Progenitor cell of endocrine pancreas (in vitro differentiated cells): ENCODE measurements at regions not wholly inside any gene's neighbourhood (a gene's known extent, or its start where the extent isn't known, plus 50 kb on each side); places are given as distances from the start of the nearest gene placed in this dataset.

ENCODE experiments used
- DNase-seq: peaks from one replicate; pipeline ENCODE4 v3.0.0; 2021; ENCODE audit warnings: low spot score; ENCODE audit not compliant: unreplicated experiment
- H3K27ac Mint-ChIP-seq: 2 replicates; pipeline ENCODE4 v1.8.0; 2021; ENCODE audit warnings: mild to moderate bottlenecking, moderate library complexity, mixed read lengths
- H3K27me3 Mint-ChIP-seq: 2 replicates; pipeline ENCODE4 v1.8.0; 2021; ENCODE audit warnings: mixed read lengths
- H3K36me3 Mint-ChIP-seq: 2 replicates; pipeline ENCODE4 v1.8.0; 2022; ENCODE audit warnings: mixed read lengths; ENCODE audit not compliant: insufficient read depth
- H3K4me1 Mint-ChIP-seq: 2 replicates; pipeline ENCODE4 v1.8.0; 2021; ENCODE audit warnings: low read depth, mixed read lengths
- H3K4me3 Mint-ChIP-seq: 2 replicates; pipeline ENCODE4 v1.8.0; 2021; ENCODE audit warnings: low read depth, mild to moderate bottlenecking, moderate library complexity, mixed read lengths
- H3K9me3 Mint-ChIP-seq: 2 replicates; pipeline ENCODE4 v1.8.0; 2021; ENCODE audit warnings: low read depth, mixed read lengths
- TF ChIP-seq, protein P1 (sequence below): fragments of 200-600 bp; sonication (generic); IDR thresholded peaks from one replicate; pipeline ENCODE4 v1.5.0; 2021; ENCODE audit warnings: antibody characterized with exemption, mild to moderate bottlenecking; ENCODE audit not compliant: unreplicated experiment

DNA sequence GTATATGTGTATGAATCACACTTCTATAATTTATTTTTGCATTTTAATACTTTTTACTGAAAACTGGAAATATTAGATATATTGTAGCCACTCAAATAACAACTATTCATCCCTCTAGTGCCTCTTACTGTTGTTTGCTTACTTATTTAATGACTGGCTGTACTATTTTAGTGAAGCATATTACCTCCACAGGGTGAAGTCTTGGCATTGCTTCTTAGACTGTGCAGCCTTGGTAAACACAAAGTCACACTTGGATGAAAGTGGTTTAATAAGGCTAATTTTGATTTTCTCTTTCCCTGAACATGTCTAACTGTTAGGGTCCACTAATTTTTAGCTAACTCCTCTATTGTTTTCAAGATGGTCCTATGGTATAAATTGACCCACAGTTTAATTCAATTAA lies 1043.2 kb upstream of the ADGRB3 start:
- H3K36me3 Mint-ChIP-seq, result no peaks in the 10 kb centered on the region
- no peak for DNase-seq
- no peaks in the 10 kb centered on the region for H3K4me1 Mint-ChIP-seq
- H3K4me3 Mint-ChIP-seq, result no peak overlapping the region
- H3K9me3 Mint-ChIP-seq, result peaks cover 4% of the 10 kb centered on the region
- TF ChIP-seq, protein P1, sequence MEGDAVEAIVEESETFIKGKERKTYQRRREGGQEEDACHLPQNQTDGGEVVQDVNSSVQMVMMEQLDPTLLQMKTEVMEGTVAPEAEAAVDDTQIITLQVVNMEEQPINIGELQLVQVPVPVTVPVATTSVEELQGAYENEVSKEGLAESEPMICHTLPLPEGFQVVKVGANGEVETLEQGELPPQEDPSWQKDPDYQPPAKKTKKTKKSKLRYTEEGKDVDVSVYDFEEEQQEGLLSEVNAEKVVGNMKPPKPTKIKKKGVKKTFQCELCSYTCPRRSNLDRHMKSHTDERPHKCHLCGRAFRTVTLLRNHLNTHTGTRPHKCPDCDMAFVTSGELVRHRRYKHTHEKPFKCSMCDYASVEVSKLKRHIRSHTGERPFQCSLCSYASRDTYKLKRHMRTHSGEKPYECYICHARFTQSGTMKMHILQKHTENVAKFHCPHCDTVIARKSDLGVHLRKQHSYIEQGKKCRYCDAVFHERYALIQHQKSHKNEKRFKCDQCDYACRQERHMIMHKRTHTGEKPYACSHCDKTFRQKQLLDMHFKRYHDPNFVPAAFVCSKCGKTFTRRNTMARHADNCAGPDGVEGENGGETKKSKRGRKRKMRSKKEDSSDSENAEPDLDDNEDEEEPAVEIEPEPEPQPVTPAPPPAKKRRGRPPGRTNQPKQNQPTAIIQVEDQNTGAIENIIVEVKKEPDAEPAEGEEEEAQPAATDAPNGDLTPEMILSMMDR, result no peak
- no peak overlapping the region for H3K27ac Mint-ChIP-seq
- no peaks in the 10 kb centered on the region for H3K27me3 Mint-ChIP-seq

DNA sequence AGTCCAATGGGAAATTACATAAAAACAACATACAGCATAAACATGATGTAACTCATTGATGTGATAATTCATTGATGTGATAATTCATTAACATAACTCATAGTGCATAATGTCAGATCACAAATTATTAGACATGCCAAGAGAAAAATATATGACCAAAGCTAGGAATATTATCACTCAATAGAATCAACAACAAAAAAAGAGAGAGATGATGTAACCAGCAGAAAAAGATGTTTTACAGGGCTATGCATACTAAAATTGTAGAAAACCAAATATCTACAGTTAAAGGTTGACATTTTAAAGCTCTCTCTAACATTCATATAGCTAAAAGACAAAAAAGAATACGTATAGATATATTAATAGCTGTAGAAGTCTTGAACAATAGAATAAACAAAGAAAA lies 1067.2 kb upstream of the ADGRB3 start:
- Mint-ChIP-seq H3K36me3 (no peaks in the 10 kb centered on the region), H3K27ac (no peak overlapping the region), H3K4me3 (no peak overlapping the region), H3K9me3 (peaks cover 7% of the 10 kb centered on the region), H3K27me3 (no peaks in the 10 kb centered on the region), H3K4me1 (no peaks in the 10 kb centered on the region)
- TF ChIP-seq, protein P1, result no peak
- DNase-seq, result no peak

DNA sequence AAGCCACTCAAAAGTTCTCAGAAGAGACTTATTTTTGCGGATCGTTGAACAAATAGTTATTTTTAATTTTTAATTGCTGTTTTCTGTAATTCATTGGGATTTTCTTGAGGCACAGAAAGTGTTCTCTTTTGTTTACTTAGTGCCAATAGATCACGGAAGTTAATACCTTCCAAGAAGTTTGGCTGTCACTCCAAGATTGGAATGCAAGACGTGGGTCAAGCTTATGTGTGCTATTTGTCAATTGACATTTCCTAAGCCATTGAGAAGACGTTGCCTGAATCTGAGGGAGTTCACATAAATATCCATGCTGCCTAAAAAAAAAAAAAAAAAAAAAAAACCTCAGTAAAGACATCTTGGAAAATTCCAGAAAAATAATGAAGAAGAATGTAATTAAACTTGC lies 1071.4 kb upstream of the ADGRB3 start:
- Mint-ChIP-seq H3K27me3 (no peaks in the 10 kb centered on the region), H3K4me1 (no peaks in the 10 kb centered on the region), H3K9me3 (no peaks in the 10 kb centered on the region), H3K27ac (no peak overlapping the region), H3K4me3 (no peak overlapping the region), H3K36me3 (no peaks in the 10 kb centered on the region)
- TF ChIP-seq, protein P1, result no peak
- no peak for DNase-seq

DNA sequence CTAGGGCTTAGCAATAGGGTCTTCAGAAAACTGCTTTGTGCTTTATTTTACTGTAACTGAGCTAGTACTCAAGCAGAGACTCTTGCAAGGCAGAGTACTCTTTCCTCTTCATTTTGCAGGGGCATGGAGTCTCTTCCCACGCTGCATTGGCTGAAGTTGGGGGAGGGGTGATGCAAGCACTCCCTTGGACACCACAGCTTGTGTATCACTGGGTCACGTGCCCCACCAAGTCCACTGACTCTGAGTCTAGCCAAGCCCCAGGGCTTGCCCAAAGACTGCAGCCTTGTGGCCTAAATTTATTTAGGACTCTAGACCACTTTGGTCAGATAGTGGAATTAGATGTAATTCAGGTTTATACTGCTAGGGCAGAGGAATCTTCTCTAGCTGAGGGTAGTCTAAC lies 1075.0 kb upstream of the ADGRB3 start:
- no peak overlapping the region for H3K4me3 Mint-ChIP-seq

DNA sequence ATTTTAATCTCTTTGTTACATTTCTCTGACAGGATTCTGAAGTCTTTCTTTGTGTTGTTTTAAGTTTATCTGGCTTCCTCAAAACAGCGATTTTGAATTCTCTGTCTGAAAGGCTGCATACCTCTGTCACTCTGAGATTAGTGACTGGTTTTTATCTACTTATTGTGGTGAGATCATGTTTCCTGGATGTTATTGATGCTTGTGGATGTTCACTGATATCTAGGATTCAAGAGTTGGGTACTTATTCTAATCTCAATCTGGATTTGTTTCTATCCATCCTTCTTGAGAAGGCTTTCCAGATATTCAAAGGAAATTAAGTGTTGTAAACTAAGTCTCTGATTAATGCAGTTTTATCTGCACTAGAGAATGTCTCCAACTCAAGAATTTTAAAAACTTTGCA lies 1076.1 kb upstream of the ADGRB3 start:
- DNase-seq, result no peak
- Mint-ChIP-seq H3K9me3 (peaks cover 14% of the 10 kb centered on the region), H3K4me3 (no peak overlapping the region), H3K4me1 (no peaks in the 10 kb centered on the region), H3K27me3 (no peaks in the 10 kb centered on the region), H3K36me3 (no peaks in the 10 kb centered on the region), H3K27ac (no peak overlapping the region)
- TF ChIP-seq, protein P1, result no peak

More for the DNA sequence above, 1075.0 kb upstream of the ADGRB3 start:
- no peak for DNase-seq
- TF ChIP-seq, protein P1, result no peak
- H3K27me3 Mint-ChIP-seq, result no peaks in the 10 kb centered on the region
- H3K36me3 Mint-ChIP-seq, result no peaks in the 10 kb centered on the region
- H3K27ac Mint-ChIP-seq, result no peak overlapping the region
- no peaks in the 10 kb centered on the region for H3K4me1 Mint-ChIP-seq
- peaks cover 6% of the 10 kb centered on the region for H3K9me3 Mint-ChIP-seq
